H1 (cell line): ENCODE measurements at regions not wholly inside any gene's neighbourhood (a gene's known extent, or its start where the extent isn't known, plus 50 kb on each side); places are given as distances from the start of the nearest gene placed in this dataset.

Source experiments
- CTCF ChIA-PET: fragments of 300-600 bp; sonication (Branson Sonifier 250); formaldehyde crosslinking; loops from one replicate; lab custom pipeline; 2021; ENCODE audit not compliant: partially characterized antibody; lab: Charles Lee
- POLR2A ChIA-PET: fragments of 300-600 bp; sonication (Branson Sonifier 250); formaldehyde crosslinking; loops from one replicate; lab custom pipeline; 2021; ENCODE audit warnings: inconsistent platforms; ENCODE audit not compliant: partially characterized antibody; lab: Charles Lee
- DNase-seq, 2 experiments: peaks; one replicate each; pipeline versions ENCODE4 v3.0.0 to v3.0.0-alpha.2; 2010 to 2022; ENCODE audit warnings: low spot score in 2 of 2, low read depth in 1 of 2, mixed read lengths in 1 of 2
- FAIRE-seq: peaks from 2 replicates; lab custom pipeline; 2011; peaks lifted over from hg19 to GRCh38; lab: Jason Lieb, UNC
- H2AFZ ChIP-seq: 2 replicates; pipeline ENCODE4 v1.8.1; 2012; ENCODE audit warnings: low read length, inconsistent platforms
- H2AK5ac ChIP-seq: 2 replicates; pipeline ENCODE4 v1.6.1; 2013; ENCODE audit warnings: low read depth, low read length
- H2BK120ac ChIP-seq: replicated peaks from 2 replicates; pipeline ENCODE3; 2013; ENCODE audit warnings: low read depth, low read length, inconsistent platforms
- H2BK12ac ChIP-seq: 2 replicates; pipeline ENCODE4 v1.6.1; 2013; ENCODE audit warnings: low read depth, low read length
- H2BK15ac ChIP-seq: 2 replicates; pipeline ENCODE4 v1.6.1; 2013; ENCODE audit warnings: low read length
- H2BK20ac ChIP-seq: 2 replicates; pipeline ENCODE4 v1.6.1; 2013; ENCODE audit warnings: low read length
- H2BK5ac ChIP-seq: 2 replicates; pipeline ENCODE4 v1.6.1; 2013; ENCODE audit warnings: low read depth, low read length
- H3K14ac ChIP-seq: 2 replicates; pipeline ENCODE4 v1.6.1; 2013; ENCODE audit warnings: inconsistent platforms; ENCODE audit not compliant: insufficient read length
- H3K18ac ChIP-seq: 2 replicates; pipeline ENCODE4 v1.6.1; 2013; ENCODE audit warnings: low read length; ENCODE audit errors: extremely low read depth
- H3K23ac ChIP-seq: 2 replicates; pipeline ENCODE4 v1.6.1; 2013; ENCODE audit warnings: inconsistent platforms; ENCODE audit not compliant: insufficient read length
- H3K23me2 ChIP-seq: 2 replicates; pipeline ENCODE4 v1.6.1; 2013; ENCODE audit warnings: low read depth, low read length
- H3K27ac ChIP-seq: 2 replicates; pipeline ENCODE4 v1.6.1; 2011; ENCODE audit warnings: low read depth, low read length, inconsistent platforms
- H3K27me3 ChIP-seq, 4 experiments: replicated peaks in 1 of 4; 1 replicate in 1 of 4; 2 replicates in 3 of 4; pipeline versions ENCODE4 v1.6.1 to v1.8.1; 2011 to 2013; ENCODE audit warnings: low read length in 3 of 4, mild to moderate bottlenecking in 3 of 4, inconsistent platforms in 2 of 4, mixed read lengths in 2 of 4, moderate library complexity in 1 of 4; ENCODE audit not compliant: control insufficient read depth in 3 of 4, insufficient read depth in 3 of 4; ENCODE audit errors: extremely low read depth in 1 of 4
- H3K36me3 ChIP-seq, 4 experiments: 2 replicates each; pipeline versions ENCODE4 v1.6.1 to v1.8.1; 2011 to 2013; ENCODE audit warnings: mild to moderate bottlenecking in 4 of 4, low read length in 3 of 4, moderate library complexity in 2 of 4, control low read depth in 1 of 4, inconsistent platforms in 1 of 4; ENCODE audit not compliant: insufficient read depth in 4 of 4, control insufficient read depth in 2 of 4
- H3K4ac ChIP-seq: replicated peaks from 2 replicates; pipeline ENCODE3; 2013; ENCODE audit warnings: low read length, low read depth, mixed read lengths, inconsistent platforms; ENCODE audit not compliant: insufficient read length
- H3K4me1 ChIP-seq, 4 experiments: replicated peaks in 1 of 4; 1 replicate in 1 of 4; 2 replicates in 3 of 4; pipeline versions ENCODE4 v1.6.1 to v1.8.1; 2011 to 2013; ENCODE audit warnings: low read length in 3 of 4, inconsistent platforms in 2 of 4, mixed read lengths in 1 of 4; ENCODE audit not compliant: insufficient read depth in 4 of 4, control insufficient read depth in 3 of 4
- H3K4me2 ChIP-seq, 2 experiments: 2 replicates each; pipeline versions ENCODE4 v1.6.1 to v1.8.1; 2011 to 2013; ENCODE audit warnings: low read depth in 2 of 2, low read length in 2 of 2, control low read depth in 1 of 2, inconsistent platforms in 1 of 2, mild to moderate bottlenecking in 1 of 2; ENCODE audit not compliant: insufficient read depth in 1 of 2
- H3K4me3 ChIP-seq, 4 experiments: fragments of 200-600, 300-600 bp in 1 of 4; sonication (generic), shearing (Covaris generic), sonication (Bioruptor Twin) in 1 of 4; 2 replicates each; pipeline versions ENCODE4 v1.5.1 to v1.8.1; 2011 to 2016; ENCODE audit warnings: low read length in 4 of 4, low read depth in 3 of 4, control low read depth in 2 of 4, inconsistent platforms in 2 of 4, mild to moderate bottlenecking in 2 of 4, mixed read lengths in 1 of 4, moderate library complexity in 1 of 4; ENCODE audit not compliant: insufficient read depth in 2 of 4; ENCODE audit errors: extremely low read depth in 1 of 4
- H3K56ac ChIP-seq: replicated peaks from 2 replicates; pipeline ENCODE3; 2013; ENCODE audit warnings: low read depth, mild to moderate bottlenecking, mixed read lengths, low read length, inconsistent platforms; ENCODE audit not compliant: insufficient read length
- H3K79me1 ChIP-seq: 2 replicates; pipeline ENCODE4 v1.6.1; 2013; ENCODE audit warnings: low read depth, low read length, control low read depth
- H3K79me2 ChIP-seq, 2 experiments: 2 replicates each; pipeline versions ENCODE4 v1.6.1 to v1.8.1; 2012 to 2013; ENCODE audit warnings: low read length in 2 of 2, mild to moderate bottlenecking in 2 of 2, inconsistent platforms in 1 of 2; ENCODE audit not compliant: insufficient read depth in 2 of 2, control insufficient read depth in 1 of 2
- H3K9ac ChIP-seq, 4 experiments: replicated peaks in 1 of 4; 1 replicate in 1 of 4; 2 replicates in 3 of 4; pipeline versions ENCODE4 v1.6.1 to v1.8.1; 2011 to 2013; ENCODE audit warnings: low read depth in 3 of 4, low read length in 3 of 4, control low read depth in 2 of 4, mild to moderate bottlenecking in 2 of 4, moderate library complexity in 2 of 4, inconsistent platforms in 1 of 4; ENCODE audit errors: extremely low read depth in 1 of 4
- H3K9me3 ChIP-seq, 2 experiments: 2 replicates each; pipeline versions ENCODE4 v1.6.1 to v1.8.1; 2012 to 2013; ENCODE audit warnings: mild to moderate bottlenecking in 2 of 2, moderate library complexity in 2 of 2, control low read depth in 1 of 2, inconsistent platforms in 1 of 2, low read depth in 1 of 2, low read length in 1 of 2, mixed read lengths in 1 of 2; ENCODE audit not compliant: insufficient read depth in 2 of 2
- H4K20me1 ChIP-seq, 2 experiments: replicated peaks in 1 of 2; 2 replicates each; pipeline versions ENCODE3 to v1.8.1; 2011 to 2013; ENCODE audit warnings: inconsistent platforms in 2 of 2, low read length in 2 of 2, mild to moderate bottlenecking in 1 of 2; ENCODE audit not compliant: insufficient read depth in 2 of 2, control insufficient read depth in 1 of 2
- H4K5ac ChIP-seq: 2 replicates; pipeline ENCODE4 v1.6.1; 2013; ENCODE audit warnings: low read length, low read depth, mixed read lengths, inconsistent platforms; ENCODE audit not compliant: insufficient read length
- H4K8ac ChIP-seq: 2 replicates; pipeline ENCODE4 v1.8.0; 2013; ENCODE audit warnings: mild to moderate bottlenecking, moderate library complexity, low read length, inconsistent platforms; ENCODE audit not compliant: insufficient read depth; ENCODE audit errors: extremely low read depth
- H4K91ac ChIP-seq: replicated peaks from 2 replicates; pipeline ENCODE3; 2013; ENCODE audit warnings: low read length, mixed read lengths, inconsistent platforms; ENCODE audit not compliant: insufficient read length
- POU5F1 ChIP-seq: IDR thresholded peaks from 2 replicates; pipeline ENCODE4 v1.6.1; 2011; ENCODE audit warnings: low read depth, mild to moderate bottlenecking, low read length, moderate library complexity
- RFX5 ChIP-seq: IDR thresholded peaks from 2 replicates; pipeline ENCODE4 v1.6.1; 2011; ENCODE audit warnings: low read depth, low read length, improper control_type of control experiment, borderline replicate concordance
- WGBS, 2 experiments: shearing (Covaris generic) in 1 of 2; methylation state at CpG; one replicate each; pipeline versions ENCODE4 v1.1.6 to v1.1.7; 2013 to 2015; ENCODE audit warnings: low lambda C conversion rate in 2 of 2, mixed read lengths in 2 of 2, inconsistent platforms in 1 of 2, low coverage in 1 of 2, missing lambda C conversion rate in 1 of 2; ENCODE audit not compliant: insufficient replicate concordance in 2 of 2, insufficient coverage in 1 of 2, insufficient read length in 1 of 2; ENCODE audit errors: extremely low coverage in 1 of 2, missing lambda C conversion rate in 1 of 2; 5-methylcytosine and 5-hydroxymethylcytosine counted together

DNA sequence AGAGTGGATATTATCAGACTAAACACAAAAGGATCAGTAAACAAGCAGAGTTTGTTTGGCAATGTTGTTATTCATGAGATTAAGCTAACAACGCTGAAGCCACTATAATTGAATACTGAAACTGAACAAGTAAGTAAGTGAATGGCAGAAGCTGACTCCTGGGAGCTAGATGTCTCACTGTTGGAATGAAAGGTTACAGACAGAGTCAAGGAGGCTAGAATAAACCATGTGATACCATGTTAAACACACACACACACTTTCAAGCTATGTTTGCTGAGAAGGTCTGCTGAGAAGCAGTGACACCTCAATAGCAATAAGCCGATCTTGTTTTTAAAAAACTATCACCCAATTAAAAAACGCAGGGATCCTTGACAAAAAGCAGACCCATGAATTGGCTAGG, 1609.4 kb upstream of the MIR17HG start:
- no peak for FAIRE-seq
- H3K9me3 ChIP-seq = no peaks in the 10 kb centered on the region
- TF ChIP-seq RFX5 (no peak), POU5F1 (no peak)

More for the DNA sequence above, 1609.4 kb upstream of the MIR17HG start:
- H2BK120ac ChIP-seq = no peak overlapping the region
- H3K9ac ChIP-seq = no peak overlapping the region
- no peaks in the 10 kb centered on the region for H3K23me2 ChIP-seq
- H3K23ac ChIP-seq = no peak overlapping the region
- H2AK5ac ChIP-seq = no peak overlapping the region
- no peaks in the 10 kb centered on the region for H3K79me2 ChIP-seq
- CTCF ChIA-PET = interaction anchor here (0.7 kb wide), 1 partner anchor 162 kb away, joined by 3 read pairs; no protein-coding TSS in a partner anchor
- H3K18ac ChIP-seq = no peak overlapping the region
- H4K5ac ChIP-seq = no peak overlapping the region
- no peak overlapping the region for H3K14ac ChIP-seq
- H2BK5ac ChIP-seq = no peak overlapping the region
- no peak overlapping the region for H3K4me3 ChIP-seq
- H4K20me1 ChIP-seq = no peaks in the 10 kb centered on the region
- no peaks in the 10 kb centered on the region for H3K27me3 ChIP-seq
- no peaks in the 10 kb centered on the region for H3K4me1 ChIP-seq
- H3K79me1 ChIP-seq = no peaks in the 10 kb centered on the region
- no peaks in the 10 kb centered on the region for H3K36me3 ChIP-seq
- H2AFZ ChIP-seq = no peak overlapping the region
- H2BK20ac ChIP-seq = no peak overlapping the region
- H3K4me2 ChIP-seq = no peak overlapping the region
- H2BK12ac ChIP-seq = no peak overlapping the region
- no peak for DNase-seq
- no peak overlapping the region for H3K4ac ChIP-seq
- no peak overlapping the region for H2BK15ac ChIP-seq
- 87% methylated on average over 3 of the region's 3 CpGs; no CpG with 5 or more reads in 1 of the 2 experiments for WGBS, 2 experiments
- POLR2A ChIA-PET = no interaction called here
- H4K91ac ChIP-seq = no peak overlapping the region
- H4K8ac ChIP-seq = no peak overlapping the region
- no peak overlapping the region for H3K27ac ChIP-seq
- H3K56ac ChIP-seq = no peak overlapping the region
